WTC11 (cell line): ENCODE measurements at regions not wholly inside any gene's neighbourhood (a gene's known extent, or its start where the extent isn't known, plus 50 kb on each side); places are given as distances from the start of the nearest gene placed in this dataset.

Experiments
- CTCF ChIP-seq: fragments of 200-600 bp; IDR thresholded peaks from 2 replicates; pipeline ENCODE4 v1.8.0; 2022; ENCODE audit warnings: antibody characterized with exemption
- FOXP4 ChIP-seq: sonication (generic); formaldehyde crosslinking; IDR thresholded peaks from 2 replicates; pipeline ENCODE4 v1.8.0; 2022; ENCODE audit warnings: mild to moderate bottlenecking, missing genetic modification reagents
- HMGA2 ChIP-seq: fragments of 250-450 bp; sonication (Bioruptor Pico); IDR thresholded peaks from 2 replicates; pipeline ENCODE4 v1.4.0; 2021; ENCODE audit warnings: mild to moderate bottlenecking, moderate library complexity
- KAT7 ChIP-seq: sonication (generic); formaldehyde crosslinking; IDR thresholded peaks from 2 replicates; pipeline ENCODE4 v1.8.1; 2023; ENCODE audit warnings: missing genetic modification reagents, mild to moderate bottlenecking, borderline replicate concordance
- TCF7 ChIP-seq: sonication (generic); formaldehyde crosslinking; IDR thresholded peaks from 2 replicates; pipeline ENCODE4 v1.8.0; 2022; ENCODE audit warnings: mild to moderate bottlenecking, low read depth, missing genetic modification reagents, moderate library complexity
- ZNF263 ChIP-seq: sonication (generic); formaldehyde crosslinking; IDR thresholded peaks from 2 replicates; pipeline ENCODE4 v1.8.1; 2022; ENCODE audit warnings: low read depth, mild to moderate bottlenecking, moderate library complexity, missing genetic modification reagents
- ZNF416 ChIP-seq: fragments of 250-450 bp; sonication (Bioruptor Pico); IDR thresholded peaks from 2 replicates; pipeline ENCODE4 v1.9.0; 2021; ENCODE audit warnings: mild to moderate bottlenecking, inconsistent platforms

- TF ChIP-seq CTCF = no peak
- no peak for TF ChIP-seq ZNF416 (CRISPR knock-in tag)
- no peak for TF ChIP-seq HMGA2
- no peak for TF ChIP-seq ZNF263 (CRISPR knock-in tag)
- no peak for TF ChIP-seq TCF7 (CRISPR knock-in tag)
- TF ChIP-seq FOXP4 (CRISPR knock-in tag) = no peak
- no peak for TF ChIP-seq KAT7 (CRISPR knock-in tag)
Observed at GRCh38 chr4:159010563-159011260, 92.2 kb upstream of the RAPGEF2 start.
